Stimulated activated CD4-positive, alpha-beta T cell treated with anti-CD3 and anti-CD28 coated beads, Interleukin-2, amount 100 ng/mL, for 48 hours (primary cell): ENCODE measurements at regions not wholly inside any gene's neighbourhood (a gene's known extent, or its start where the extent isn't known, plus 50 kb on each side); places are given as distances from the start of the nearest gene placed in this dataset.
"Not testable (repeated sequence)": the region's sequence is repeated elsewhere in the genome, so short reads cannot be mapped to it uniquely, and the experiment has no call there.

Experiments
- DNase-seq, 2 donors: peaks; one replicate each; pipeline ENCODE4 v3.0.0-alpha.2; 2020

DNA sequence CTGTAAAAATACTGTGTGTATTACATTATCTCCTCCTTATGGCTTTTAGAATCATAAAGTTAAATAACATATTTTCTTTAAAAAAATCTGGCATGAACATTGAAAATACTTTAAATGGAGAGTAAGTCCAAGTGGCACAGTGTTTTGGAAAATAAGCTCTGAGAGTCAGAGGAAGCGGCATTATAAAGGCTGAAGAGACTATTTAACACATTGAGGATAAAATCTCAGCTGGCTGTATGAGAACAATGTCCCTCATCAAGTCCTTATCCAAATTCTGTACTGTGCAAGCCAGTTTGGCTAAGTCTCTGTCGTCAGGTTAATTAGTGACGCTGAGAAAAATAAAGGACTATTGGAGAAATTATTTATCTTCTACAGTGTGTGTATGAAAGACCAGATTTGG, 245.5 kb downstream of the MFSD1 start:
- DNase-seq: no peak

DNA sequence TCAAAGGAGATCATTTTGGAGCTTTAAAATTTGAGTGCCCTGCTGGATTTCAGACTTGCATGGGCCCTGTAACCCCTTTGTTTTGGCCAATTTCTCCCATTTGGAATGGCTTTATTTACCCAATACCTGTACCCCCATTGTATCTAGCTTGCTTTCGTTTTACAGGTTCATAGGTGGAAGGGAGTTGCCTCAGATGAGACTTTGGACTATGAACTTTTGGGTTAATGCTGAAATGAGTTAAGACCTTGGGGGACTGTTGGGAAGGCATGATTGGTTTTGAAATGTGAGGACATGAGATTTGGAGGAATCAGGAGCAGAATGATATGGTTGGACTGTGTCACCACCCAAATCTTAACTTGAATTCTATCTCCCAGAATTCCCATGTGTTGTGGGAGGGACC, 250.6 kb downstream of the MFSD1 start:
- not testable (repeated sequence) for DNase-seq

DNA sequence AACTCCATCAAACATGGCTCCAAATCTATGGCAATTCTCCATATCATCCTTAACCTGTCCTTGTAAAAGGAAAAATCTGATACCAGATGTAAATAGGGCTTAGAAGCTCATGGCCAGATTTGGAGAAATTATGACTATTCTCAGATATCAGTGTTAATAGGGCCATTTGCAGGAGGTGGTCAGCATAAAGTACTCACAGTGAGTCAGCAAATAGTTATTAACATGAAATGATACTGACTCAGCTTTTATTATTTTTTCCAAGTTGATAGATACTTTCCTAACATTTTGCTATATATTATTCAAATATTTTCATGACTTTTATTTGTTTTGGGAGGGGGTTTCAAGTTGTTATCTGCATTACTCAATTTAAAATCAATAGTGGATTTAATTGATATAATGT, 255.8 kb downstream of the MFSD1 start:
- no peak for DNase-seq

DNA sequence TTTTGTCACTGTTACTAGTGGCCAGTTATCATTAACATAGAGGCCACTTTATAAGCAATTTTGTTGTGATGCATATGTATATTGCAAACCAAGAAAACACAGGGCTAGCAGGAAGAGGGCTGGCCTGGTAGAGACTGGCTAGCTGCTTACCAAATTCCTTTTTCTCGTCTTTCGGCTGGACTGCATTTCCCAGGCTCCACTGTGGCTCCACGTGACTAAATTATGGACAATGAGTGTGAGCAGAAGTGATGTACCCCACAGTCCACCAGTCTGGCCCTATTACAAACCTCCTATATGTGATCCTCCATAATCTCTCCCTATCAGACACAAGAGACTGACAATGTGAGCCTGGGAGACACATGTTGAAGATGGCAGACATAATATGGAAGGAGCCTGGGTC, 257.0 kb downstream of the MFSD1 start:
- DNase-seq: no peak

DNA sequence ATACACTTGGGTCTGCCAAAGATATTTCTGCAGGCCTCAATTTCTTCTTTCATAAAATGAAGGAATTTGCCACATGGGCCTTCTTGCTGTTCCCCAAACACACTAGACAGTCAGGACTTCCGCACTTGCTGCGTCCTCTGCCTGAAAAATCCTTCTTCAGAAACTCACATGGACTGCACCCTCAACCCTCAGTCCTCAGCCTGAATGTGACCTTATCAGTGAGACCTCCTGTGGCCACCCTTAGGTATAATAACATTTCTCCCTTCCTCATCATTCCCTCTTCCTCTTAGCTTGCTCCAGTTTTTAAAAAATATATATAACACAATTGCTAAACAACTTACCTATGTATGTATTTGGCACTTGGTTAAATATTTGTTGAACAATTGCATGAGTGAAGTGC, 257.5 kb downstream of the MFSD1 start:
- no peak for DNase-seq

DNA sequence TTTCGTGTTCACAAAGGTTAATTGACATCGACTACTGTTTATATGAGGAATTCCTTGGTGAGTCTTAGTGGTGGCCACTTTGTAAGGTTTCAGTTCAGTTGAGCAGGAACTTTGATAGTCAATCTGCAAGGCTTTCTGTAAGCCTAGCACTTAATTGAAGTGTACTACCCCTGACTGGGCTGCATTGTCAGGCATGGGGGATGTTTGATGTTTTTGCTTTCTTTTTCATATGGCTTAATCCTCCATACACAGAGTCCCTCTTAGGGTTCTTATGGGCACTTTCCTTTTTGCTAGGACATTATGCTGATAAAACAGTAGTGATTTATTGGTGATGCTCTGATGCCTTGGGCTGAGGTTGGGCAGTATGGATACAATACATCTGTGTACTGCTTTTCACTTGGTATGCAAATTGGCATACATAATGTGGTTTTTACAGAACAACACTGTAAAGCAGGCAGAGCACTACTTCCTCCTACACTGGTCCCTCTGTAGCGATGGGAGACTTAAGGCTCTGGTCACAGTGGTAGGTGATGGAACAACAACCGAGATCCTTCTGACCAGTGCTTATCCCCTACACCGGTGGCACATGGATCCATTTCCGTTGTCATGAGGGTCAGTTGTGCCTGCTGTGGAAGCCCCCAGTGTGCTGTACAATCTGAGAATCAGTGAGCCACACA, 261.0 kb downstream of the MFSD1 start:
- DNase-seq: no peak

DNA sequence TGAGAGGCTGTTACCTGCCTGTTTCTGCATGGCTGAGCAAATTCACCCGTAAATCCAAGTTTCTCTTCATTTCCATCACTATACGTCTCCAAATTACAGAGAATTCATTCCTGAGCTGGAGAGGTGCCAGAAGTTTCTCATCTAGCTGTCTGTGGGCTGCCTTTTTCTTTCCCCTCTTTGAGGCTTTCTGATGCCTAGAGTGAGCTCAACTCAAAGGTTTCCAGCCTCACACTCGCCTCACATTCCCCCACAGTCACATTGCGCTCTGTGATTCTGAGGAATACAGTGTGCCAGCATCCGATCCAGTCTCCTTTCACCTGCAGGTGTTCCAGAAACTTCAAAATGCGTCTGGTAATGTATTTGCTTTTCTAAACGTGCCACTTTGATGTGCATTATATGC, 267.2 kb downstream of the MFSD1 start, which contains the start of gene IQCJ:
IQCJ (plus strand) TSS at position 229 of the 400 bp plus-strand sequence.
- DNase-seq: no peak

DNA sequence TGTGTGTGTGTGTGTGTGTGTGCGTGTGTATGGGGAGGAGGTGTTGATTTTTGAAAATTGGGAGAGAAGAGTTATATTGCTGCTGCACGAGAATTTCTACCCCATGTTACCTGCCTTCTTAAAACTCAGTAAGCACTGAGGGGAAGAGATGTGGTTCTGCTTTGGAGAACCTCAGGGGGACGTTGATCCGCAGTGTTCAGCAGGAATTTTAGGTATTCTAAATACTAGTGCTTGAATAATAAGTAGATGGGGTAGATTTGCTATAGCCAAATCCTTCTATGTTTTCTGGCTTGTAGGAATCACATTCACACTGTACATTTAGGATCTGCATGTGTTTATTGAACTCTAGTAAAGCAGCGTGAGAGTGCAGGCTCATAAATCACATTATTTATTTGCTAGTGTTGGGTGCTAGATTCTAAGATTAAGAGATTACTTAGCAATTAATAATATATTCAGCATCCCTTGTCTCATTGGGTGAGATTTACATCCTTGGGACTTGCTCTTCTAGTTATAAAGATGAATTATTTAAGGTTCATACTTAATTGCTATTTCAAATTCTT, 268.1 kb downstream of the MFSD1 start:
- DNase-seq: no peak

DNA sequence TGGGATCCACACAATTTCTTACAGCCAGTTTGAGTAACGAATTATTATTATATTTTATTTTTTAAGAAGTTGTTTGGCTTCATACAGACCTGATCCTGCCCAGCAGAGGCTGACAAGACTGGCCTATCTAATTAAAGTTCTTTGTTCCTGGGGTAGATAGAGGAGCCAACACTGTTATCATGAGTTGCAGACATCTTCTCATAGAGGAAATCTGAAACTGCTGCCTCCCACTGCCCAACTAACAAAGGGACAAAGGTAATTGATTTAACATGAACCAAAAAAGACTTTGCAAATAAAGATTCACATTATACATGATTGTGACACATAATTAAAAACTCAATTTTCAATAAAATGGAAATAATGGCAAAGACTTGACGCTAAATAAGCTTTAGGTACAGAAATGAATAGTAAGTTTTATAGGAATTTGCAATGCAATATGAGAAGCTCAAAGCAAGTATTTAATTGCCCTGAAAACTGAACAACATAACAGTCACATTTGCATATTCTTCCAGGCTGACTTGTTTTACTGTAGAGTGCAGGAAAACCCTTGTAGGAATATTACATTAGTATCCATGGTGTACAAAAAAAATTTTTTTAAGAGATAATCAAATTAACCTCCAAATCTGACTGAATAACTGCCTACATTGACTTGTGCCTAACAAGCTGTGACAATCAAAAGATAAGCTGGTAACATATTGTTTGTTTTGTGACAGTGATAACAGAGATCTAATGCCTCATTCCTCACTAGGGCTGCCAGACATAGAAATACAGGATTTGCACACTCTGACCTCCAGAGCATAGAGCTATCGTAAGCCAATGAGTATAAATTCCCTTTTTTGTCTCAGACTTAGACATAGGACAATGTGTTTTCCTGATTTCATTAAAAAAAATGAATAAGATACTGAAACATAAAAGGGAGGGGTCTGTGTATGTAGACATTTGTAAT, 273.2 kb downstream of the MFSD1 start:
- no peak for DNase-seq

DNA sequence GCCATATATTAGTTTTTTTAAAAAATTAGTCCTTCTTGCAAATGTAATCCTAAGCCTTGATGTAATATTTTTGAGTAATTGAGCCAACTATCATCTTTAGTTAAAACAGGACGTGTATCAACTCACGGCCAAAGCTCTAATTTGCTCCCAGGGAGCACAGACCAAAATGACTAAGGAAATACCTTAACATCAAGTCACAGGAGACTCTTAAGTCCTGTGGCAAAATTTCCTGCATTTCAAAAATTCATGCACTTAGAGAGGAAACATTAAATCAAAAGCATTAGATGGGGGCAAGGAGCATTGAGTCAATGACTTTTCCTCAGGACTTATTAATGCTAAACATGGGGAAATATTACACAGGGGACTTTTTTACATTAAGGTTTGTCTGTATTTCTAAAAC, 276.0 kb downstream of the MFSD1 start:
- DNase-seq: no peak

DNA sequence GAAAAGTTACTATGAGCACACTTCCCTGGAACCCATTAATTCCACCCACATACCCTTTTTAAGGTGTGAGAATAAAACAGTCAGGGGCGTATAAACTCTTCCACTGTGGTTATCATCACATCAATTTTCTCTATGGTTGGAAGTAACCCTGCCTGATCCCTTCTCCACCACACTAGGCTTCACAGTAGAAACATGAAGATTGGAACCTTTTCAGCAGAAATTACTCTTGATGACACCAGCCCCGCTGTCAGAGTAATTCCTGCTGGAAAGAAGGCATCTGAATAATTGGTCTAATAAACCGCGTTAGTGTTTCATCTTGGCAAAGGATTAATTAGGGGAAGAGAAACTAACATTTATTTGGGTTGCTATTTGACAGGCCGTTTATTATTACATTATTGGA, 278.4 kb downstream of the MFSD1 start:
- DNase-seq: no peak

DNA sequence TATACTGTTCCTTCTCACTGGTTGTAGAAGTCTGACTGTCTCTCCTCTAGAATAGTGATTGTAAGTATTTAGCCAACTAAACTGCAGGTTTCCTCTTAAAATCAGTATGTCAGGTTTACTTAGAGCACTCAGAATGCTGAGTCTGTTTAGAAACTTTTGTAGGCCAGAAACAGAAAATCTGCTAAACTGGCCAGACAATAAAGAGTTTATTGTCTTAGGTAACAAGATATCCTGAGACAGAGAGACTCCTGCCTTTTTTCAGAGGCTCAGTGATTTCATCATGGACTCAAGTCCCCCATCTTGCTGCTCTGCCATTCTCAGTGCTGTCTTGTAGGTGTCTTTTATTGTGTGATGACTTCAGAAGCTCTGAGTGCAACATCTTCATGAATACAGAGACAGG, 279.0 kb downstream of the MFSD1 start:
- no peak for DNase-seq

DNA sequence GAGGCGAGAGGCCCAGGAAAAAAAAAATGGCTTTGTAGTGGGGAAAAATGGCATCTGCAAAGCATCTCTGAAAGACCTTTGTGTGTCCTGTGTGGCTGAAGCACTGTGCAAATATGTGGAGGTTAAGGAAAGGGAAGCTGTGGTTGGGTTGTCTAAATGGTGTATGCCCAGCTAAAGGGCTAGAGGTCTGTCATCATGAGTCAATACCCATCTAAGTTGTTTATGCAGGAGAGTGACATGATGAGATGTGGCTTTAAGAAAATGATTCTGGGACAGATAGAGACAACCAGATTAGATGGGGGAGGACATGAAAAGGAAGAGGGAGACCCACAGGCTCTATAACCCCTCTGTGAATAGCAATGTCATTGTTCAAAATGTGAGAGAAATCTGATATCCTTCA, 280.7 kb downstream of the MFSD1 start:
- no peak for DNase-seq

DNA sequence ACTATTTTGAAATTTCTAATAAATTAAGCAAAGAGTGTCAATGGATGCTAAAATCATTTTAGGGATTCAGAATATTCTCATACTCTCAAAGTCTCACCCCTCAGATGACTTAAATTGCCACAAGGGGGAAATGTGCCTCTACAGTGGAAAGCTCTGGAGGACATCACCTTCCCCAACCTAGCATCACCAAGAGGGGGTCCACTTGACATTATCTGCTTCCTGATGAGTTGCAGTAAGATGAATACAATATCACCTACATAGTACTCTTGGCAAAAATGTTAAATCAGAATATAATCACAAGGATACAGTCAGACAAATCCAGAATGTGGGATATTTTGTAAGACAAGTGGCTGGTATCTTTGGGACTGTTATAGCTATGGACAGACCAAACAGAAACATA, 290.1 kb downstream of the MFSD1 start:
- DNase-seq: no peak

DNA sequence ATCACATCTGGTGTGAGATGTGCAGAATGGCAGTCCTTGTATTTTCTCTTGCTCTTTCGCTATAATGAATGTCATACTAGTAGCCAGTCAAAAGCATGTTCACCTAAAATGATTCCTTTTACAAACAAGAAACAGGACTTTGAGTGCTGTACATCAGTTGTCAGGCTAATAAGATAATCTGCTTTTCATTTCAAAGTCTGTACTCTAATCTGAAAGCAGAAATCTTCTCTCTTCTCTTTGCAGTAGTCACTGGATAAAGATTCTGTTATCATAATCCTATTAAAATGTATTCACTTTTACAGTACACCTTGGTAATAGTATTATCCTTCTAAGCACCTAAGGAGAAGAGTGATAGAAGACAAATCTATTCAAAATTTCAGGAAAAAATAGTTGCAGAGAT, 300.1 kb downstream of the MFSD1 start:
- DNase-seq: no peak

DNA sequence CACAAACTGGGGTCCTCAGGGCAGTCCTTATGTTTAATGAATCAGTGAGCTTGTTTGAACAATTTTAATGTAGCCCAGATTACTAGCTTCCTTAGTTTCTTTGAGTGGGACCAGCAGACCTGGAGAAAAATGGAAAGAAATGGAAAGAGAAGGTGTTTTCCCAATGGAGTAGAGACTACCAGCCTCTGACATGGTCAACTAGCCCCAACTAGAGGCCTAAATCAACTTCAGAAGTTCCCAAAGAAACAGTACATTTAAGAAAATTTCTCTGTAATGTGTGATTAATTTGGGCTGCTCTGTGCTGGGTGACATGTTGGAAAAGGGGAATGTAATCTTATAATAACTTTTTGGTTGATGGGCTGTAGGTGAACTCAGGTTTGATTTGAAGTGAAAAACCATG, 310.9 kb downstream of the MFSD1 start:
- no peak for DNase-seq

DNA sequence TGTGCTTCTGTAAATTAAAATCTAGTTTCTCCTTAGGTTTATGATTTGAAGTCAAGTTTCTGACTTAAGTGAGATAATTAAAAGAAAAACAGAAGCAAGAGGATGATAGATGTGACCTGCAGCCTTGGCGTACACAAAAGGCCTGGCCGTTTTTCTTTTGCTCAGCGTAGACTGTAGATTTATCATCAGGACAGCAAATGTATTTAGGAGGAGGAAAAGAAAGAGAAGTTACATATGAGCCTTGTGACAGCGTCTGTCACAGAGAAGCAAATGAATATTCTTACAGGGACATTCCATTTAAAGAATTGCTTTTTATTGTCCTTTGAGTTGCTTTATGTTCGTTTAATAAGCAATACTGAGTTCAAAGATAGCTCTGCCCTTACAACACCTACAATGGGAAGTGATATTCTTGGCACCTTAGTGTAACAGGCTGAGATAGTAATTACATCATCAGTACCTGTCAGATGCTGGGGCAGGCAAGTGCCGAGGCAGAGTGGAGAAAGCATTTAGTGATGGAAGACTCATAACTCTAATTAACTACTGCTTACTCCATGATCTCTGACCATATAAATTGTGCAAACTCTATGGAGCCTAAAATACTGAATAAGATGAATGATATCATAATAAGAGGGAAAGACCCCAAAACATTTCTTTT, 311.5 kb downstream of the MFSD1 start:
- no peak for DNase-seq

DNA sequence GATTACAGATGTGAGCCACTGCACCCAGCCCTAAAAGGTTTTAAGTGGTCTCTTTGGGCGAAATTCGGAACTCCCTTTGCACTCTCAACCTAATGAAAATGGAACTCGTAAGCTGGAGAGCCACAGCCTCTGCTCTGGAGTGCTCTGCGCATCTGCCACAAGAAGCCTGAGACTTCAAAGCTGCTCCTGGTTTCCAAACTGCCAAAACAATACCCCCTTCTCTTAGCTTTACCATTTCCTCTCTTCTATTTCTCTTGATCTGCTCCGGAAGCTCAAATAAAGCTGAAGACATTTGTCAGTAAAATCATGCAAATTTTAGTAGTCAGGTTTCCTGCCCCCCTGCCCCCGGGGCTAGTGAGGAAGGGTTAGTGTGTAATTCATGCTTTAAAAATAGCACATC, 312.7 kb downstream of the MFSD1 start:
- DNase-seq: no peak

DNA sequence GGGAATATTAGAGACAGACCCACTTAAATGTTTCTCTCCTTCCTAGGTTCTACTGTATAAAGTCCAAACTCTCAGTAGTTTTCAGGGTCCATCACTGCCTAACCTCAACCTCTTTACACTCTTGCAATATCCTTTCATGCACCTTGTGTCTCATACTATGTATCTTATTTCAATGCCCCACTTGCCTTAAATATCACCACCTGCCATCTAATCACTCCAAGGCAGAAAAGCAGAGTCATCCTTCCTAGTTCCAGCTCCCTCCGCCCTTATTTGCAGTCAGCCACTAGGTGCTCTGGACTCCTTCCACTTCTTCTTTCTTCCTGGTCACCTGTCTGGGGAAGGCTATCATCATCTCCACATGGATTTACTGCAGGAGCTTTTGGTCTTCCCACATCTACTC, 322.0 kb downstream of the MFSD1 start:
- DNase-seq: no peak

DNA sequence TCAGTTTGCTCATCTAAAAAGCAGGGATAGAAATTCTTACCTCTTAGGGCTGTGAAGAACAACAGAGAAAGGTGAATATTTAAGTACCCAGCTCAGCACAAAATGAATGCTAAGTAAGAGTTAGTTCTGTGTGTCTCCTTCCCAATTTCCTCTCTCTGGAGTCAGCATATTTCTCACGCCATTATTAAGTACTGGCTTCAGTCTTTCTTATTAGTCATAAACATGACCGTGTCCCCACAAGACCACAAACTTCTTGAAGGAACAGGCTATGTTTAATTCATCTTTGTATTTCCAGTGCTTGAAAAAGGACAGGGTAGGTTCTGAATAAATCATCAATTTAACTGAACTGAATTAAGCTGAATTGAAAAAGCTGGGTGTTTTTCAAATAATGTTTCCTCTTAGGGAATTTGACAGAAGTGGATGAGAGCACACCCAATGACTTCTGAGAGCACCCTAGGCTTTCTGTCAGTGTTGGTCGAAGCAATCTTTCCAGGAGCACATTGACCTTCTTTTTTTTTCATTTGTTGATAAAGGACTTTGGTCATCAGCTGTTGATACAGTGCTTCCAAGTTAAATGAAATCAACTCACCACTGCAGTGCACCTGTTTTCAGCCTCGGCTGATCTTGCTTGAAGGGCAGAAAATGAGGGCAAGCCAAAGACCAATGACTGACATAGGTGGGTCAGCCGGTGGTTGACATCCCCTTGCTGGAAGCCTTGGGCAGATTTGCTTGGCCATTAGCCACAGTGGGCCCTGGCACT, 324.6 kb downstream of the MFSD1 start:
- DNase-seq: no peak

DNA sequence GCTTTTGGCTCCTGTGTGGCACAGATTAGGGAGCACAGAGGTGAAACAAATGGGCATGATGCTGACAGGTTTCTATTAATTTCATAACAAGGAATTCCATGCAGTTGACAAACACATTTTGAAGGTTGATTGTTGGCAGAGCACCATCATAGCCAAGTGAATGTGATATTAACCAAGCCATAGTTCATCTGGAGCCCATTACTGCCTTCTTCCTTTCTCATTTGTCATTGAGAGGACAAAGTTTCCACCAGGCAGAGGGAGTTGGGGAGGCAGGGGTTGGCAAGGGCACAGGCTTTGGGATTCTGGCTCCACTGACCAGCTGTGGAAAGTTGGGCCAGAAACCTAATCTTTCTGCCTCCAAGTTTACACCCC, 325.2 kb downstream of the MFSD1 start:
- DNase-seq: no peak

DNA sequence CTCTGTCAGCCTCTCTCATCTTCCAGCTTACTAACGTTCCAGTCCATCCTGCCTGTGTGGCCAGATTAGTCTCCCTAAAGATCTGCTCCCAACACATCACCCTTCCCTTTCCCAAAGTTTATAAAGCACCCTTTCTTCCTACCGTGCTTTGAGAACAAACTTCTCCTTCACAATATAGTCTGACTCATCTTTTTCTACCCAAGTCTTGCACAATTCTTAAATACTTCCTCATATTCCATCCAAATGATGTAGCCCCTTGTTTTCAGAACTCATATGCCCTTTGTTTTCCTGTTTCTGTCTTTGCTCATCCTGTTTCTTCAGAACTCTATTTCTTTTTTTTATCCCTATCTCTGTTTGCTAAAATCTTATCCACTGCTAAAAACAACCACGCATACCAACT, 326.8 kb downstream of the MFSD1 start:
- DNase-seq: no peak

DNA sequence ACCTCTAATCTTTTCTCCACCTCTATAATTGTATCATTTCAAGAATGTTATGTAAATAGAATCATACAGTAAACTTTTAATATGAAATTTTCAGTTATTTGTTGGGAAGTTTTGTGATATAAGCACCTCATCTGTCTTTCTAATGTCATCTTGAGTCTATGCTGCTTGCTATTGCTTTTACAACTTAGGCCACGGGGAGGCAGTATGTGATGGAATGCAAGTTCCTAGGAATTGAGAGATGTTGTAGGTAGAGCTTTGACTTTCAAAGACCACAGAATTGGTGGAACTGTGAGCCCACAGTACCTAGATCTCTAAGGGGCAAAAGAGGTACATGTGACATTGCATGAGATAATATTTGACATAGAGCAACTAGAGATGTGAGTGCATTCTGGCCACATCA, 328.3 kb downstream of the MFSD1 start:
- DNase-seq: no peak
